NB4 (cell line): ENCODE measurements at regions not wholly inside any gene's neighbourhood (a gene's known extent, or its start where the extent isn't known, plus 50 kb on each side); places are given as distances from the start of the nearest gene placed in this dataset.

Experiments used
- DNase-seq: peaks from one replicate; pipeline ENCODE4 v3.0.0; 2010; ENCODE audit warnings: low read depth
- H3K4me3 ChIP-seq: one replicate; pipeline ENCODE4 v1.5.1; 2011; ENCODE audit warnings: mild to moderate bottlenecking, low read depth, low read length, moderate library complexity
- CTCF ChIP-seq: IDR thresholded peaks from one replicate; pipeline ENCODE4 v1.5.1; 2012; ENCODE audit warnings: low read depth, low read length
- MAX ChIP-seq: IDR thresholded peaks from 2 replicates; pipeline ENCODE4 v1.6.1; 2011; ENCODE audit warnings: low read depth, low read length
- MYC ChIP-seq: IDR thresholded peaks from 2 replicates; pipeline ENCODE4 v1.6.1; 2011; ENCODE audit warnings: low read depth, low read length
- POLR2A ChIP-seq: IDR thresholded peaks from 2 replicates; pipeline ENCODE4 v1.6.1; 2011; ENCODE audit warnings: mild to moderate bottlenecking; ENCODE audit not compliant: insufficient read length; ENCODE audit errors: extremely low read depth

GRCh38 chr9:129411501-129412175 is 209.3 kb downstream of the C9orf50 start:
- TF ChIP-seq POLR2A (no peak), MAX (no peak), CTCF (no peak), MYC (no peak)
- H3K4me3 ChIP-seq, result no peak overlapping the region
- no peak for DNase-seq

GRCh38 chr9:129410226-129410625 is 210.7 kb downstream of the C9orf50 start:
- no peak overlapping the region for H3K4me3 ChIP-seq
- TF ChIP-seq CTCF (no peak), MAX (no peak), POLR2A (no peak), MYC (no peak)
- DNase-seq, result no peak

- DNase-seq, result no peak
- TF ChIP-seq MAX, result no peak
- TF ChIP-seq MYC, result no peak
- TF ChIP-seq CTCF, result no peak
- TF ChIP-seq POLR2A, result no peak
- H3K4me3 ChIP-seq, result no peak overlapping the region
Observed at GRCh38 chr9:129408535-129409215, 212.2 kb downstream of the C9orf50 start.

GRCh38 chr9:129407905-129408452 is 212.9 kb downstream of the C9orf50 start:
- no peak overlapping the region for H3K4me3 ChIP-seq
- TF ChIP-seq POLR2A, result no peak
- no peak for DNase-seq

- H3K4me3 ChIP-seq, result no peak overlapping the region
- DNase-seq, result peak; percentile 76
- TF ChIP-seq CTCF, result no peak
- TF ChIP-seq MAX, result no peak
- no peak for TF ChIP-seq POLR2A
Observed at GRCh38 chr9:129406278-129407225, 214.3 kb downstream of the C9orf50 start.

- H3K4me3 ChIP-seq, result no peak overlapping the region
- peak; percentile 25 for DNase-seq
- no peak for TF ChIP-seq CTCF
- TF ChIP-seq MAX, result no peak
- TF ChIP-seq MYC, result no peak
- no peak for TF ChIP-seq POLR2A
Observed at GRCh38 chr9:129405827-129406213, 215.1 kb downstream of the C9orf50 start.
